NB4 (cell line): ENCODE measurements at regions not wholly inside any gene's neighbourhood (a gene's known extent, or its start where the extent isn't known, plus 50 kb on each side); places are given as distances from the start of the nearest gene placed in this dataset.

Experiments
- DNase-seq: peaks from one replicate; pipeline ENCODE4 v3.0.0; 2010; ENCODE audit warnings: low read depth
- H3K4me3 ChIP-seq: one replicate; pipeline ENCODE4 v1.5.1; 2011; ENCODE audit warnings: mild to moderate bottlenecking, low read depth, low read length, moderate library complexity
- MYC ChIP-seq: IDR thresholded peaks from 2 replicates; pipeline ENCODE4 v1.6.1; 2011; ENCODE audit warnings: low read depth, low read length
- POLR2A ChIP-seq: IDR thresholded peaks from 2 replicates; pipeline ENCODE4 v1.6.1; 2011; ENCODE audit warnings: mild to moderate bottlenecking; ENCODE audit not compliant: insufficient read length; ENCODE audit errors: extremely low read depth
- TF ChIP-seq, protein P1 (sequence below): IDR thresholded peaks from one replicate; pipeline ENCODE4 v1.5.1; 2012; ENCODE audit warnings: low read depth, low read length
- TF ChIP-seq, protein P2 (sequence below): IDR thresholded peaks from 2 replicates; pipeline ENCODE4 v1.6.1; 2011; ENCODE audit warnings: low read depth, low read length

- DNase-seq, result no peak
- no peak for TF ChIP-seq MYC
- H3K4me3 ChIP-seq, result no peak overlapping the region
These were observed 559.0 kb upstream of the GOLIM4 start for GRCh38 chr3:168654700-168655099.

GRCh38 chr3:168653255-168653654 is 557.5 kb upstream of the GOLIM4 start:
- no peak overlapping the region for H3K4me3 ChIP-seq
- no peak for DNase-seq
- TF ChIP-seq POLR2A (no peak), MYC (no peak)
- TF ChIP-seq, protein P1, sequence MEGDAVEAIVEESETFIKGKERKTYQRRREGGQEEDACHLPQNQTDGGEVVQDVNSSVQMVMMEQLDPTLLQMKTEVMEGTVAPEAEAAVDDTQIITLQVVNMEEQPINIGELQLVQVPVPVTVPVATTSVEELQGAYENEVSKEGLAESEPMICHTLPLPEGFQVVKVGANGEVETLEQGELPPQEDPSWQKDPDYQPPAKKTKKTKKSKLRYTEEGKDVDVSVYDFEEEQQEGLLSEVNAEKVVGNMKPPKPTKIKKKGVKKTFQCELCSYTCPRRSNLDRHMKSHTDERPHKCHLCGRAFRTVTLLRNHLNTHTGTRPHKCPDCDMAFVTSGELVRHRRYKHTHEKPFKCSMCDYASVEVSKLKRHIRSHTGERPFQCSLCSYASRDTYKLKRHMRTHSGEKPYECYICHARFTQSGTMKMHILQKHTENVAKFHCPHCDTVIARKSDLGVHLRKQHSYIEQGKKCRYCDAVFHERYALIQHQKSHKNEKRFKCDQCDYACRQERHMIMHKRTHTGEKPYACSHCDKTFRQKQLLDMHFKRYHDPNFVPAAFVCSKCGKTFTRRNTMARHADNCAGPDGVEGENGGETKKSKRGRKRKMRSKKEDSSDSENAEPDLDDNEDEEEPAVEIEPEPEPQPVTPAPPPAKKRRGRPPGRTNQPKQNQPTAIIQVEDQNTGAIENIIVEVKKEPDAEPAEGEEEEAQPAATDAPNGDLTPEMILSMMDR, result no peak
- TF ChIP-seq, protein P2, sequence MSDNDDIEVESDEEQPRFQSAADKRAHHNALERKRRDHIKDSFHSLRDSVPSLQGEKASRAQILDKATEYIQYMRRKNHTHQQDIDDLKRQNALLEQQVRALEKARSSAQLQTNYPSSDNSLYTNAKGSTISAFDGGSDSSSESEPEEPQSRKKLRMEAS, result no peak

DNA sequence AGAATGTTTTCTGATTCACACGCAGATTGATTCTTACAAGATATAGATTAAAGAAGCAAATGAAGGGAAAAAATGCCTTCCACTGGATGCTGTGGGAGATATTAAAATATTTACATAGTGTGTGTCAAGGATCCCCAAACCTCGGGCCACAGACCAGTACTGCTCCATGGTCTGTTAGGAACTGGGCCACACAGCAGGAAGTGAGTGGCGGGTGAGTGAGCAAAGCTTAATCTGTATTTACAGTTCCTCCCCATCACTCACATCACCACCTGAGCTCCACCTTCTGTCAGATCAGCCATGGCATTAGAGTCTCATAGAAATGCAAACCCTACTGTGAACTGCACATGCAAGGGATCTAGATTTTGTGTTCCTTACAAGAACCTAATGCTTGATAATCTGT is 552.6 kb upstream of the GOLIM4 start:
- no peak overlapping the region for H3K4me3 ChIP-seq
- no peak for DNase-seq
- TF ChIP-seq, protein P2, result no peak
- TF ChIP-seq MYC (no peak), POLR2A (no peak)
- TF ChIP-seq, protein P1, result no peak

DNA sequence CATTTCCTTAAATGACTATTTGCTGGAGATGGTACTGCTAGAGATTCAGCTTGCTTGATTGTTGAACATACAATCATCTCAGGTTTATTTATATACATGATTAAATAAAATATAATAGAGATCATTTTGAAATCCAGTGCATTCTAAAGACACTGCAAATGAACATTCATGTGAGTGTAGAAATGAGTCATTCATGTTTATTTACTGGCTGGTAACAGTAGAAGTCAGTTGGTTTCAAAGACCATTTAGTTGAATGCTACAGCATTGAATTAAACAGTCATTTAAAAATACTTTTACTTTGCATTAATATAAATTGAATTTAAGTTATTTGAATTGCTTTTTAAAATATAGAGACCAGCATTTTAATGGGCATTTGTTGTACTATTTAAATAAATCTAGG is 551.9 kb upstream of the GOLIM4 start:
- H3K4me3 ChIP-seq, result no peak overlapping the region
- DNase-seq, result no peak
- no peak for TF ChIP-seq POLR2A
- TF ChIP-seq, protein P2, result no peak
- TF ChIP-seq, protein P1, result no peak
- no peak for TF ChIP-seq MYC

- TF ChIP-seq MYC, result no peak
- TF ChIP-seq, protein P2, result no peak
- TF ChIP-seq POLR2A, result no peak
- TF ChIP-seq, protein P1, result no peak
- DNase-seq, result no peak
- no peak overlapping the region for H3K4me3 ChIP-seq
These were observed 549.5 kb upstream of the GOLIM4 start for GRCh38 chr3:168645180-168645579.

- no peak for DNase-seq
- no peak overlapping the region for H3K4me3 ChIP-seq
- TF ChIP-seq MYC, result no peak
- TF ChIP-seq POLR2A, result no peak
- TF ChIP-seq, protein P2, result no peak
- TF ChIP-seq, protein P1, result no peak
These were observed 532.8 kb upstream of the GOLIM4 start for GRCh38 chr3:168628549-168628948.
